GM23338 (cell line): ENCODE measurements at regions not wholly inside any gene's neighbourhood (a gene's known extent, or its start where the extent isn't known, plus 50 kb on each side); places are given as distances from the start of the nearest gene placed in this dataset.

Experiments used
- ATAC-seq: fragments of 200-7000 bp; cut with Tn5 transposase; 3 replicates; pipeline ENCODE4 v1.9.1; 2020
- DNase-seq: peaks from one replicate; pipeline ENCODE4 v3.0.0-alpha.2; 2015; ENCODE audit warnings: low spot score
- H2AFZ ChIP-seq: fragments of 200-600 bp; sonication (generic); 2 replicates; pipeline ENCODE4 v1.8.0; 2016; ENCODE audit warnings: antibody characterized with exemption, mild to moderate bottlenecking, moderate library complexity
- H3F3A ChIP-seq: fragments of 200-600 bp; sonication (generic); replicated peaks from 2 replicates; pipeline ENCODE4 v1.8.0; 2017; ENCODE audit warnings: antibody characterized with exemption, mixed run types, low read depth
- H3K27ac ChIP-seq: fragments of 200-600 bp; sonication (generic); 2 replicates; pipeline ENCODE4 v1.6.1; 2016; ENCODE audit warnings: low read depth
- H3K27me3 ChIP-seq: fragments of 200-600 bp; sonication (generic); 2 replicates; pipeline ENCODE4 v1.8.0; 2016; ENCODE audit warnings: mild to moderate bottlenecking, mixed run types, moderate library complexity; ENCODE audit not compliant: insufficient read depth
- H3K36me3 ChIP-seq: fragments of 200-600 bp; sonication (generic); 2 replicates; pipeline ENCODE4 v1.8.0; 2016; ENCODE audit warnings: mild to moderate bottlenecking; ENCODE audit not compliant: insufficient read depth
- H3K4me1 ChIP-seq: fragments of 200-600 bp; sonication (generic); 2 replicates; pipeline ENCODE4 v1.8.0; 2016; ENCODE audit warnings: mild to moderate bottlenecking, moderate library complexity; ENCODE audit not compliant: insufficient read depth
- H3K4me2 ChIP-seq: fragments of 200-600 bp; sonication (generic); 2 replicates; pipeline ENCODE4 v1.7.1; 2017; ENCODE audit warnings: mixed run types
- H3K4me3 ChIP-seq: fragments of 200-600 bp; sonication (generic); 2 replicates; pipeline ENCODE4 v1.6.1; 2016; ENCODE audit warnings: mixed run types
- H3K79me2 ChIP-seq: fragments of 200-600 bp; sonication (generic); replicated peaks from 2 replicates; pipeline ENCODE4 v1.8.0; 2017; ENCODE audit warnings: mild to moderate bottlenecking; ENCODE audit not compliant: insufficient read depth
- H3K9me2 ChIP-seq: fragments of 200-600 bp; sonication (generic); 2 replicates; pipeline ENCODE4 v1.8.0; 2017; ENCODE audit not compliant: insufficient read depth
- H4K20me1 ChIP-seq: fragments of 200-600 bp; sonication (generic); replicated peaks from 2 replicates; pipeline ENCODE4 v1.8.0; 2017; ENCODE audit warnings: mild to moderate bottlenecking; ENCODE audit not compliant: insufficient read depth
- H3K27ac Mint-ChIP-seq: 2 replicates; pipeline ENCODE4 v1.8.0; 2020; ENCODE audit warnings: inconsistent platforms, mild to moderate bottlenecking, moderate library complexity, mixed read lengths
- H3K27me3 Mint-ChIP-seq: 3 replicates; pipeline ENCODE4 v1.8.0; 2022; ENCODE audit warnings: low read depth, mild to moderate bottlenecking, moderate library complexity, mixed read lengths, inconsistent platforms; ENCODE audit not compliant: insufficient read depth, poor library complexity
- H3K36me3 Mint-ChIP-seq: 3 replicates; pipeline ENCODE4 v1.8.0; 2021; ENCODE audit warnings: low read depth, mild to moderate bottlenecking, inconsistent platforms, moderate library complexity, mixed read lengths
- H3K4me1 Mint-ChIP-seq: 3 replicates; pipeline ENCODE4 v1.8.0; 2020; ENCODE audit warnings: mild to moderate bottlenecking, inconsistent platforms, mixed read lengths
- H3K4me3 Mint-ChIP-seq: 3 replicates; pipeline ENCODE4 v1.8.0; 2021; ENCODE audit warnings: moderate library complexity, mild to moderate bottlenecking, inconsistent platforms, mixed read lengths
- H3K9me3 Mint-ChIP-seq: 3 replicates; pipeline ENCODE4 v1.8.0; 2020; ENCODE audit warnings: moderate library complexity, mild to moderate bottlenecking, inconsistent platforms, mixed read lengths
- CREB1 ChIP-seq: fragments of 250-450 bp; sonication (Bioruptor Pico); IDR thresholded peaks from 2 replicates; pipeline ENCODE4 v1.5.0; 2020; ENCODE audit warnings: low read depth, mild to moderate bottlenecking, moderate library complexity
- CTCF ChIP-seq, 2 experiments: fragments of 200-600 bp in 1 of 2; sonication (generic) in 1 of 2; conservative IDR thresholded peaks; 2 replicates each; pipeline versions ENCODE4 v1.5.1 to v1.6.1; 2016 to 2017; ENCODE audit warnings: antibody characterized with exemption in 2 of 2, low read depth in 2 of 2, mild to moderate bottlenecking in 2 of 2, moderate library complexity in 1 of 2
- EZH2phosphoT487 ChIP-seq: fragments of 200-600 bp; sonication (generic); IDR thresholded peaks from one replicate; pipeline ENCODE4 v1.8.1; 2018; ENCODE audit warnings: antibody characterized with exemption; ENCODE audit not compliant: unreplicated experiment
- NANOG ChIP-seq: IDR thresholded peaks from 2 replicates; pipeline ENCODE4 v1.6.1; 2016; ENCODE audit warnings: antibody characterized with exemption, borderline replicate concordance
- ZNF462 ChIP-seq: fragments of 250-450 bp; sonication (Bioruptor Pico); IDR thresholded peaks from 2 replicates; pipeline ENCODE4 v1.5.0; 2020; ENCODE audit warnings: mild to moderate bottlenecking, moderate library complexity

- no peak for TF ChIP-seq CTCF (conservative IDR thresholded peaks at IDR 0.05; ENCODE audit: low read depth in 2 of 2)
- TF ChIP-seq CREB1 (CRISPR knock-in tag), result no peak
- no peak for TF ChIP-seq NANOG
- TF ChIP-seq EZH2phosphoT487, result no peak
Measured at GRCh38 chr2:128585706-128586105, 267.0 kb upstream of the HS6ST1 start (continued).

- H3K27me3 ChIP-seq, result no peaks in the 10 kb centered on the region
- no peak overlapping the region for H3K27ac ChIP-seq
- peak; percentile 80 for ATAC-seq
- Mint-ChIP-seq H3K4me1 (peaks cover 11% of the 10 kb centered on the region; the same call in 2 of the 3 replicates), H3K4me3 (no peak overlapping the region), H3K9me3 (peaks cover under 1% of the 10 kb centered on the region; the same call in 1 of the 3 replicates), H3K36me3 (no peaks in the 10 kb centered on the region), H3K27ac (no peak overlapping the region), H3K27me3 (peaks cover 3% of the 10 kb centered on the region)
- no peaks in the 10 kb centered on the region for H3K4me1 ChIP-seq
- H3K9me2 ChIP-seq, result no peaks in the 10 kb centered on the region
- DNase-seq, result peak; percentile 34
- no peak overlapping the region for H3K4me3 ChIP-seq
- peak overlapping the region; percentile 25; the same call in 1 of the 2 replicates for H2AFZ ChIP-seq
- peaks cover 5% of the 10 kb centered on the region for H3K36me3 ChIP-seq
- H3K79me2 ChIP-seq, result no peaks in the 10 kb centered on the region
- no peak for TF ChIP-seq ZNF462 (CRISPR knock-in tag)
- peak; percentile 40 to 46 for TF ChIP-seq CTCF (conservative IDR thresholded peaks at IDR 0.05; ENCODE audit: low read depth in 2 of 2)
- no peak overlapping the region for H3K4me2 ChIP-seq
- no peaks in the 10 kb centered on the region for H4K20me1 ChIP-seq
- no peaks in the 10 kb centered on the region for H3F3A ChIP-seq
Measured at GRCh38 chr2:128589681-128590080, 271.0 kb upstream of the HS6ST1 start.
